Ishikawa (cell line): ENCODE measurements at regions not wholly inside any gene's neighbourhood (a gene's known extent, or its start where the extent isn't known, plus 50 kb on each side); places are given as distances from the start of the nearest gene placed in this dataset.

Source experiments
- CEBPB ChIP-seq: IDR thresholded peaks from 2 replicates; pipeline ENCODE4 v1.6.1; 2012
- CREB1 ChIP-seq: IDR thresholded peaks from 2 replicates; pipeline ENCODE4 v1.6.1; 2012; ENCODE audit warnings: low read depth
- EGR1 ChIP-seq: IDR thresholded peaks from 2 replicates; pipeline ENCODE4 v1.6.1; 2012
- EP300 ChIP-seq: IDR thresholded peaks from 2 replicates; pipeline ENCODE4 v1.6.1; 2012; ENCODE audit warnings: borderline replicate concordance
- FOXM1 ChIP-seq: IDR thresholded peaks from 2 replicates; pipeline ENCODE4 v1.6.1; 2012; ENCODE audit warnings: low read depth, borderline replicate concordance
- MAX ChIP-seq: IDR thresholded peaks from 2 replicates; pipeline ENCODE4 v1.6.1; 2012
- NFIC ChIP-seq: IDR thresholded peaks from 2 replicates; pipeline ENCODE4 v1.6.1; 2012
- RAD21 ChIP-seq: IDR thresholded peaks from 2 replicates; pipeline ENCODE4 v1.6.1; 2012; ENCODE audit warnings: low read depth
- REST ChIP-seq: IDR thresholded peaks from 2 replicates; pipeline ENCODE4 v1.6.1; 2012; ENCODE audit warnings: low read depth, mild to moderate bottlenecking
- TAF1 ChIP-seq: IDR thresholded peaks from 2 replicates; pipeline ENCODE4 v1.6.1; 2012; ENCODE audit warnings: low read depth, mild to moderate bottlenecking
- TEAD4 ChIP-seq: IDR thresholded peaks from 2 replicates; pipeline ENCODE4 v1.6.1; 2012
- USF1 ChIP-seq: IDR thresholded peaks from 2 replicates; pipeline ENCODE4 v1.6.1; 2012
- YY1 ChIP-seq: IDR thresholded peaks from 2 replicates; pipeline ENCODE4 v1.6.1; 2012; ENCODE audit warnings: low read depth

GRCh38 chr12:84605983-84606382 lies 306.6 kb downstream of the SLC6A15 start:
- TF ChIP-seq REST, result no peak
- no peak for TF ChIP-seq EGR1
- TF ChIP-seq NFIC, result no peak
- TF ChIP-seq MAX, result no peak
- no peak for TF ChIP-seq TAF1
- no peak for TF ChIP-seq CREB1
- TF ChIP-seq EP300, result no peak
- TF ChIP-seq USF1, result no peak
- TF ChIP-seq RAD21, result no peak
- no peak for TF ChIP-seq YY1
- no peak for TF ChIP-seq TEAD4
- TF ChIP-seq CEBPB, result no peak
- TF ChIP-seq FOXM1, result no peak
